ENCODE measurements at regions not wholly inside any gene's neighbourhood (a gene's known extent, or its start where the extent isn't known, plus 50 kb on each side); places are given as distances from the start of the nearest gene placed in this dataset.
A peak's percentile ranks its signal among the peaks of the same experiment; 100 is the strongest.

DNA sequence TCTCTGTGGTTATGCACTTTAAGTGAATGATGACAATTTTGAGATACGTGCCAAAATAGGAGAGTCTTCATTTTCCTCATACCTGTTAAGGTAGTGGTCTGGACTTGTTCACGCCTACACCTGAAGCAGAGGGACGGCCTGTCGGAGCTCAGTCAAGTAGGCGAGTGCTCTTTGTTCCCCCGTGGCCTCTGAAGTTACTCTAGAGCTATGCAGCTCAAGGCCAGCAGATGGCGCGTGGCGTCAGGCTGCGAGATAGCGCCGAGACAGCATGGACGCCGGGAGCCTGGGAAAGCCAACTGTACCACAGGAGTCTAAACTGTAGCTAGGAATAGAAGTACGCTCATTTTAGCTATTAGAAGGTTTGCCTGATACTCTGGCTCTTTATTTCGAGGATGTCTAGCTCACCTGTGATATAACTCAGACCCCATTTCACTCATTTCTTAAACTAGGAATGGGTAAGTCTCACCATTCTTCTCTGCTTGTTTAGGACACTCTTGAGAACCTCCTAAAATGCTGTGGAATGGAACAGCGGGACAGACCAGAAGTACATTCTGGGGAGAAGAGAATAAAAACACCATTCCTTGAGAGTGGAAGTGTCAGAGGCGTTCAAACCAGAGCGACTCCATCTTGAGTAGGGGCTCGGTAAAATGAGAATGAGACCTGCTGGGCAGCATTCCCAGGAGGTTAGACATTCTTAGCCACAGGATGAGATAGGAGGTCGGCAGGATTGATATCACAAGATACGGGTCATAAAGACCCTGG lies 267.4 kb upstream of the HMGA2 start:
- DNase-seq: peak; percentile 46 to 54

DNA sequence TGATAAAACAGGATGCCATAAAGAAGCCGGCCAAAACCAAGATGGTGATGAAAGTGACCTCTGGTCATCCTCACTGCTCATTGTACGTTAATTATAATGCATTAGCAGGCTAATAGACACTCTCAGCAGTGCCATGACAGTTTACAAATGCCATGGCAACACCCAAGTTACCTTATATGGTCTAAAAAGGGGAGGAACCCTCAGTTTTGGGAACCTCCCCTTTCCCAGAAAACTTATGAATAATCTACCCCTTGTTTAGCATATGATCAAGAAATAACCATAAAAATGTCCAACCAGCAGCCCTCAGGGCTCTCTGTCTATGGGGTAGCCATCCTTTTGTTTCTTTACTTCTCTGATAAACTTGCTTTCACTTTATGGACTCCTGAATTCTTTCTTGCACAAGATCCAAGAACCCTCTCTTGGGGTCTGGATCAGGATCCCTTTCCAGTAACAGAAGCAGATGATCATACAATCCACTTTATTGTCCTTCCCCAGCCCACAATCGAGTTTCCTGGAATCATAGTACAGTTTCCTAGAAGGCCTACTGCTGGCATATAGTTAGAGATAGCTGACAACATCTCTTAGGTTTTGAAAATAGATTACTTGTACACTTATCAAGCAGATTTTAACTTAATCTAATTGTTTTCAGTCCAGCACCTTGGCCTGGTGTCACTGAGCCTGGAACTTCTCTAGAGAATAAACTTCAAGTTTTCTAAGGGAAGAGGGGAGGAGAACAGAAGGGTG lies 266.7 kb upstream of the HMGA2 start:
- no peak for DNase-seq

- no peak for DNase-seq
Observed at GRCh38 chr12:65560286-65560685, 264.0 kb upstream of the HMGA2 start.

GRCh38 chr12:65561798-65562382 lies 262.4 kb upstream of the HMGA2 start:
- no peak for DNase-seq

DNA sequence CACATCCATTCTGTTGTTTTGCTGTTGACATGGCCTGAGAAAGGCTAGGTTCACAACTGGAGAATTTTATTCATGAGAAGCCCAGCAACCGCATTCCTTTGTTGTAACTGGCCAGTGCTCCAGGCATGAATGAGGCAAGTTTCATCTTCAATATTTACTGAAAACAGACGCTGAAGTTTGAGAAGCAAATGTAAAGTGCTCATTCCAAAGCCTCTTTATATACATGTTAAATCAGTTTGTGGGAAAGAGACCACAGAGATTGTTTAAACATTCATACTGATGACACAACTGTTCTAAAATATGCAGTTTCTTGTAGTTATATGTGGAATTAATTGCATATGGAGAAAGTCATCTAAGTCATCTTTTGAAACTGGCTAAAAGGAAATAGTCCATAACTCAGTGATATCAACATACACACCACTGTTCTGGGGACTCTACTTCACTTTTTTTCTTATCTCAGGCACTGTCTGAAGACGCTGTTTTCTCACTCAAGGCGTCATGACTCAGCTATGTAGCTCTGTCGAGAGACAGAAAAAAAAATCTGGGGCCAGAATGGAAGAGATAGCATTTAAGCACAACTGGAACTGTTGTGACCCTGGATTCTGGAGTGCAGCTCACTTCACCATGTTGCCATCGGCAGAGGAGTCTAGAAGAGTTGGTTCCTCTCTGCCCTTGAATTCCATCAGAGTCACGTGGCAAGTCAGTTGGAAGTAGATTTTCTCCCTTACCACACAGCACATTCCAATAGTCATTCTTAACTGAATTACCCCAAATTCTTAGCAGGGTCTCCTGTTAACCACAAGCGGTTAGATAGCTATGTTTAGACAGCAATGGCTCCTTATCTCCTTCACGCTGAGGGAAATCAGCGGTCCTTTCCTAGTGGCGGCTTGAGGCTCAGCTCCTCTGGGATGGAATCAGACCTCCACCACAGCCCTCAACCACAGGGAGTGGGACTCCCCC lies 258.4 kb upstream of the HMGA2 start:
- DNase-seq: no peak

GRCh38 chr12:65566751-65567150 lies 257.5 kb upstream of the HMGA2 start:
- DNase-seq: no peak

DNA sequence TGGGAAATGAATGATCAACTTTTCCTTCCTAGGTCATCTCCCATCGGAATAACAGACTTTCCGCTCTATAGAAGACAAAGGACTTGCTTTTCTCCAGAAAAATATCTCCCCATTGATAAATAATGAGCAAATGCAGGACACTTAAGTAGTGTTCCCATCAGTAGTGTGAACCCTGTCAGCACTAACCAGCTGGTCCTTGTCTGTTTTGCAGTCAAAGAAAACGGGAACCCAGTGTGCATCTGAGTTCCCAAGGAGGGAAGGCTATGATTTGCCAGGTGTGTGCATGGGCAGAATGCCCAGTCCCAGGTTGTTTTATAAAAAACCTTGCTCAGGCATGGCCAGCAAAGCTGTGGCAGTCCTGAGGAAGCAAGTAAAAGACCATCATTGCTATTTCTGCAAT lies 256.5 kb upstream of the HMGA2 start:
- no peak for DNase-seq

- DNase-seq: no peak
Observed at GRCh38 chr12:65568517-65568916, 255.8 kb upstream of the HMGA2 start.

DNA sequence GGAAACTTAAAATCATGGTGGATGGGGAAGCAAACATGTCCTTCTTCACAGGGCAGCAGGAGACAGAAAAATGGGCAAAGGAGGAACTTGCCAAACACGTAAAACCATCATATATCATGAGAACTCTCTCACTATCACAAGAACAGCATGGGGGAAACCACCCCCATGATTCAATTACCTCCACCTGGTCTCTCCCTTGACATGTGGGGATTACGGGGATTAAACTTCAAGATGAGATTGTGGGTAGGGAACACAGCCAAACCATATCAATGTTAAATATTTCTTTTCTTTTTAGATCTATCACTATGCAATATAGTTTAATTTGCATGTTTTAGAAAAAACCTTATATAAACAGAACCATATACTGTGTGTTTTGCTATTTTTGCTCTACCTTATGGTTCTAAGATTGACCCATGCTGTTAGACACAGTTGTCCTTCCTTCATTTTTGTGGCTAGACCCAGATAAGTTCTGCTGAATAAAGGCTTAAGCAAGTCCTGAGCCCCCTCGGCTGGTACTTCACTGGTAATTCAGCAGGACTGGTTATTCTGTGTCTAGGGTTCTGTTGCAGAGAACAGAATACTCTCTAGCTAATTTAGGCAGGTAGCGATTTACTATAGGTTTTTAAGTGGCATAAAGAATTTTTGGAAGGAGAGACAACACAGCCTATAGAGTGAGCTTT lies 253.7 kb upstream of the HMGA2 start:
- no peak for DNase-seq

DNA sequence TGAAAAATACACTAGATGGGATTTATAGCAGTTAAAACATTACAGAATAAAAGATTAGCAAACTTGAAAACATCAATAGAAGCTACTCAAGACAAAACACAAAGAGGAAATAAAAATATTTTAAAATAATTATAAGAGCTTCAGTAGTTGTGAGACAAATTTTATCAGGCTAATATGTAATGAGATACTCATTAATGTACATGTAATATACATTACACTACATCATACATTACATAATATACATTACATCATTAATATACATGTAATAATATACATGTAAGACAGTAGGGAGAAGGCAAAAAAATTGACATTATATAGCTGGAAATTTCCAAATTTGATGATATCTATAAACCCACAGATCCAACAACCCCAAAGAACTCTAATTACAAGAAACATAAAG lies 249.4 kb upstream of the HMGA2 start:
- no peak for DNase-seq

DNA sequence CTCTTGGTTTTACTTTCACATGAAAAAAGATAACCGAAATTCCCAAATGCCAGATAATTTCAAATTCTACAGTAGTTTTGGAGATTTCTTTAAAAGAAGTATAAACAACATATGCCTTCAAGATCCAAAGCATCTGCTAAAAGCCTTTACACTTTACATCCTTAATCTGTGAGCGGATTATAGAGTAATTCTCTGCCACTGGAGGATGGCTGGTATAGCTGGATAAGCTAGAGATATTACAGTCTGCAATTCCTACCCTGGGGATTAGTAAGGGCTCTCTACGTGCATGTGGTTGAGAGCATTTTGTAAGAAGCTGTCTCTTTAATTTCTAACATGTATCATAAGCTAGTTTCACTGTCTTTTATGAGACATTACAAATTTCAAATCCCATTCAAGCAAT lies 240.3 kb upstream of the HMGA2 start:
- no peak for DNase-seq

- no peak for DNase-seq
Observed at GRCh38 chr12:65585648-65586602, 238.4 kb upstream of the HMGA2 start.

DNA sequence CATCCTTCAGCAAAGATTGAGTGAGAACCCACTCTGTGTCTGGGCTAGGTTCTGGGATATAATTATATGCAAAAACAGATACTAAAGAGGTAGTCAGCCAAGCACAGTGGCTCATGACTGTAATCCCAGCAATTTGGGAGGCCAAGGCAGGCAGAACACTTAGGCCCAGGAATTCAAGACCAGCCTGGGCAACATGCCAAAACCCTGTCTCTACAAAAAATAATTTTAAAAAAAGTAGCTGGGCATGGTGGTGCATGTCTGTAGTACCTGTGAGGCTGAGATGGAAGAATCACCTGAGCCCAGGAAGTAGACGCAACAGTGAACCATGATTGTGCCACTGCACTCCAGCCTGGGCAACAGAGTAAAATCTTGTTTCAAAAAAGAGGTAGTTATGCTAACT lies 237.5 kb upstream of the HMGA2 start:
- DNase-seq: no peak

- DNase-seq: no peak
Observed at GRCh38 chr12:65590318-65590717, 234.0 kb upstream of the HMGA2 start.

DNA sequence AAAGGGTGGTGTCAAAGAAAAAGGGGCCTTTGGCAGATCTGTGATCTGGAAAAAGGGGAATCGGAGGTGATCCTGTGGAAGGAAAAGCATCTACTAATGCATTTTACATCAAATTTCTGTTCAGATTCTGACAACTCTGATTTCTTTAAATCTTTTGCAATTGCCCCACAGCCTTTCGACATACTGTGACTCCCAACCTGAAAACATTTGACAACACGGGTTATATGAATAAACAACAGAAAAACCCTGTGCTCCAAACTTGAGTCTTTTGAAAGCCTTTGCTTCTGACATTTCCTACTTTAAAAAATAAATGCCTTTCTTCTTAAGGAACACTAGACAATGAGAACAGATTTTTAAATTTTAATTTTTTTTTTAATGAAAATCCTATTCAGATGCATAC lies 231.9 kb upstream of the HMGA2 start:
- DNase-seq: no peak

GRCh38 chr12:65593239-65593701 lies 231.0 kb upstream of the HMGA2 start:
- no peak for DNase-seq

DNA sequence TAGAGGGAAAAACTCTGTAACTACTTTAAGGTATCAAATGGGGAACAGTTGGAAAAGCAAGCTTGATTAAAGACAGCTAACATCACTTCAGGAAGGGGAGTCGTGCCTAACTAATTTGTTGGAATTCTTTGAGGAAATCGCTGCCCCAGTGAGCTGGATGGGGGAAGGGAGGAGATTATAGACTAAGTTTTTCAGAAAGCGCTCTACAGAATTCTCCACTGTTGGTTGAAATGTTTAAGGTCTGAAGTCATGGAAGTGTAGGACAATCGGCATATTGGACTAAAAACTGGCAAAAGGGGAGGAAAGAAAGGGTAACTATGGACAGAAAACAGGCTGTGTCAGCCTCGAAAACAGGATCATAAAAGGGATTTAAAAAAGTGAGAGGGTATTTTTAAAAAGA lies 229.9 kb upstream of the HMGA2 start:
- DNase-seq: no peak

DNA sequence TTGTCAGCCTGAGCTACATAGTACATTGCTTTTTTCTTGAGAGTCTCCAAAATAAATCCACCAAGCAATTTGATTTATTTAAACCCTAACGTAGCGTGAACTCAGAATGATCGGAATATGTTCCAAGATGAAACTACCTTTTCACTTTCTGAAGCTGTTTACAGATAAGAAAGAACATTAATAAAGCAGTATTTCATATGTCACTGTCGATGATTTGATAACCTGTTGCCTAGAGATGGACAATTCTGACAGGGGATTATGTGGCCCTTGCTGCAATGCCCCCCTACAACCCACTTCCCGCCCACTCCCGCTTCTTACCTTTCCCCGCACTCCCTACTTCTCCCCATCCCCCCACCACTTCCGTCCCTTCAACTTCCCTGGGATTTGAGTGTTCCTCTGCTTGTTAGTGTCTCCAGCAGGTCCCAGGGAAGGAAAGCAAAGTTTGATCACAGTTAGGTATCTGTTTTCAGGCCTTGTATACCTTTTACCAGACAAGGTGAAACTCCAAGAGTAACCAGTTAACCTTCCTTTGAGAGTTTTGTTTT lies 229.2 kb upstream of the HMGA2 start:
- no peak for DNase-seq

- DNase-seq: no peak
Observed at GRCh38 chr12:65596514-65597091, 227.7 kb upstream of the HMGA2 start.

- DNase-seq: no peak
Observed at GRCh38 chr12:65597527-65597926, 226.8 kb upstream of the HMGA2 start.

Data from CD4-positive, alpha-beta T cell treated with Interferon alpha-2 for 1 hour (primary cell).